Sigmoid colon (tissue), 4 donors: ENCODE measurements at regions not wholly inside any gene's neighbourhood (a gene's known extent, or its start where the extent isn't known, plus 50 kb on each side); places are given as distances from the start of the nearest gene placed in this dataset.

Experiments
- CTCF ChIP-seq, 4 experiments: fragments of 450-650 bp in 3 of 4; fragments of 200-600 bp in 1 of 4; IDR thresholded peaks; one replicate each; pipeline ENCODE4 v1.5.1; 2016 to 2019; ENCODE audit warnings: antibody characterized with exemption in 4 of 4, mild to moderate bottlenecking in 3 of 4, moderate library complexity in 2 of 4
- POLR2A ChIP-seq, 2 donors: fragments of 450-650 bp; IDR thresholded peaks; one replicate each; pipeline ENCODE4 v1.6.1; 2016; ENCODE audit warnings: antibody characterized with exemption in 2 of 2, mild to moderate bottlenecking in 2 of 2, moderate library complexity in 2 of 2
- POLR2AphosphoS5 ChIP-seq, 4 donors: sonication (generic); formaldehyde crosslinking; IDR thresholded peaks; one replicate each; pipeline ENCODE4 v1.6.1; 2017; ENCODE audit warnings: antibody characterized with exemption in 4 of 4

GRCh38 chr21:21813934-21814333 is 815.7 kb downstream of the NCAM2 start:
- TF ChIP-seq POLR2A (IDR thresholded peaks at IDR 0.05) (no peak), POLR2AphosphoS5 (IDR thresholded peaks at IDR 0.05) (no peak), CTCF (IDR thresholded peaks at IDR 0.05) (no peak)
